ENCODE measurements at regions not wholly inside any gene's neighbourhood (a gene's known extent, or its start where the extent isn't known, plus 50 kb on each side); places are given as distances from the start of the nearest gene placed in this dataset.

DNA sequence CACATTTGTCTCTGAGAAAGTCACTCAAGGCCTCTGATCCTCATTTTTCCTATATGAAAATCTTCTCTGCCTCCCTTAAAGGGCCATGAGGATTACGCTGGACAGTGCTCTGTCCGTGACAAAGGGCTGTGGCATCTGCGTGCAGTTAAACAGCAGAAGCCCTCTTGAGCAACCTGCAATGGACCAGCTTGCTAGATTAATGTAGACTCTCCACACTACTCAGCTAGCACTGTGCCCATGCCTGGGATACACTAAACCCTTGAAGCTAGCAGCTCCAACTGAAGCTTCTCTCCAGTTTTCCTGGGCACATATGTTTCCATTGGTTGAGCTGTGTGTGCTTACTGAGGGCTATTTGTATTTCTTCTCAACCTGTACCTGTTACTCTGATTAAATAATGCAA, 303.8 kb downstream of the RPLP1 start:
- Histone ChIP-seq H3K36me3 (ENCODE audit: control insufficient read depth in 2 of 2, extremely low read depth in 1 of 2, insufficient read depth in 2 of 2, low read length in 2 of 2) (no peaks in the 10 kb centered on the region), H3K79me2 (ENCODE audit: control insufficient read depth, insufficient read depth, low read length) (no peaks in the 10 kb centered on the region), H3K9me3 (ENCODE audit: control insufficient read depth, low read depth, low read length) (peaks cover 3% of the 10 kb centered on the region), H3K9ac (ENCODE audit: control insufficient read depth, extremely low read depth, insufficient read depth, low read length) (no peak overlapping the region), H3K4me2 (ENCODE audit: control insufficient read depth, extremely low read depth, insufficient read depth, low read depth, low read length) (no peak overlapping the region), H3K9me1 (ENCODE audit: control insufficient read depth, extremely low read depth, insufficient read depth, low read length) (no peaks in the 10 kb centered on the region), H4K20me1 (ENCODE audit: control insufficient read depth, extremely low read depth, insufficient read depth, low read length) (peaks cover 3% of the 10 kb centered on the region), H2AFZ (ENCODE audit: control insufficient read depth, low read length) (no peak overlapping the region), H3K4me1 (ENCODE audit: control insufficient read depth, extremely low read depth, insufficient read depth, low read length) (peaks cover 17% of the 10 kb centered on the region), H3K4me3 (ENCODE audit: control insufficient read depth in 2 of 3, extremely low read depth in 1 of 3, insufficient read depth in 2 of 3, low read depth in 1 of 3, low read length in 3 of 3) (no peak overlapping the region), H3K27me3 (ENCODE audit: control insufficient read depth, extremely low read depth, insufficient read depth, low read length) (peaks cover 12% of the 10 kb centered on the region), H3K27ac (ENCODE audit: control insufficient read depth, insufficient read depth, low read length) (no peak overlapping the region)
- dilution Hi-C loops (cut with MboI; ENCODE audit: extremely low pct_ligation_motif_present, low sequenced_read_pairs) = no loop called here
- FAIRE-seq (no peak), DNase-seq (ENCODE audit: low read depth, low spot score) (no peak)
- TF ChIP-seq, protein P1, sequence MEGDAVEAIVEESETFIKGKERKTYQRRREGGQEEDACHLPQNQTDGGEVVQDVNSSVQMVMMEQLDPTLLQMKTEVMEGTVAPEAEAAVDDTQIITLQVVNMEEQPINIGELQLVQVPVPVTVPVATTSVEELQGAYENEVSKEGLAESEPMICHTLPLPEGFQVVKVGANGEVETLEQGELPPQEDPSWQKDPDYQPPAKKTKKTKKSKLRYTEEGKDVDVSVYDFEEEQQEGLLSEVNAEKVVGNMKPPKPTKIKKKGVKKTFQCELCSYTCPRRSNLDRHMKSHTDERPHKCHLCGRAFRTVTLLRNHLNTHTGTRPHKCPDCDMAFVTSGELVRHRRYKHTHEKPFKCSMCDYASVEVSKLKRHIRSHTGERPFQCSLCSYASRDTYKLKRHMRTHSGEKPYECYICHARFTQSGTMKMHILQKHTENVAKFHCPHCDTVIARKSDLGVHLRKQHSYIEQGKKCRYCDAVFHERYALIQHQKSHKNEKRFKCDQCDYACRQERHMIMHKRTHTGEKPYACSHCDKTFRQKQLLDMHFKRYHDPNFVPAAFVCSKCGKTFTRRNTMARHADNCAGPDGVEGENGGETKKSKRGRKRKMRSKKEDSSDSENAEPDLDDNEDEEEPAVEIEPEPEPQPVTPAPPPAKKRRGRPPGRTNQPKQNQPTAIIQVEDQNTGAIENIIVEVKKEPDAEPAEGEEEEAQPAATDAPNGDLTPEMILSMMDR (optimal IDR thresholded peaks at IDR 0.05 in 1 of 3, IDR thresholded peaks at IDR 0.05 in 1 of 3, conservative IDR thresholded peaks at IDR 0.05 in 1 of 3; ENCODE audit: extremely low read depth in 1 of 3, insufficient read depth in 2 of 3, low read length in 3 of 3) = no peak
- no peak for TF ChIP-seq EZH2 (IDR thresholded peaks at IDR 0.05; ENCODE audit: low read length)

DNA sequence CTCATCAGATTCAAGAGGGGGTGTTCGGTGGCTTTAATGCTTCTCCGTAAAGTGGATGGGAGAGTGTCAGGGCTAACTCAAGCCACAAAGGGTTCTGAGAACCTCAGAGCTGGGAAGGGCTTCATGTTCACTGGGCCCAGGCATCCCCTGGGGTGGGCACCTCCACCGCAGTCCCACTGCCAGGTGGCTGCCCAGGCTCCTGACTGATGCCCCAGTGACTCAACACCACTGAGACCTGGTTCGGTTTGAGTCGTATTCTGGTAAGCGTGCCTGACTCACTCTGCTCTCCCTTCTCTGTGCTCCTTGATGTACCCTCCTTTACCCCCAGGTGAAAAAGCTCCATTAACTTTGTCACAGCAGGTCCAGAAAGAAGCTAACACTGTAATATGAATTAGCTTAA, 304.6 kb downstream of the RPLP1 start:
- Histone ChIP-seq H3K4me2 (ENCODE audit: control insufficient read depth, extremely low read depth, insufficient read depth, low read depth, low read length) (no peak overlapping the region), H3K27ac (ENCODE audit: control insufficient read depth, insufficient read depth, low read length) (no peak overlapping the region)
- DNase-seq (ENCODE audit: low read depth, low spot score) = no peak

More for the DNA sequence above, 304.6 kb downstream of the RPLP1 start:
- Histone ChIP-seq H3K9me1 (ENCODE audit: control insufficient read depth, extremely low read depth, insufficient read depth, low read length) (no peaks in the 10 kb centered on the region), H3K36me3 (ENCODE audit: control insufficient read depth in 2 of 2, extremely low read depth in 1 of 2, insufficient read depth in 2 of 2, low read length in 2 of 2) (no peaks in the 10 kb centered on the region), H3K4me1 (ENCODE audit: control insufficient read depth, extremely low read depth, insufficient read depth, low read length) (peaks cover 18% of the 10 kb centered on the region), H3K27me3 (ENCODE audit: control insufficient read depth, extremely low read depth, insufficient read depth, low read length) (peaks cover 8% of the 10 kb centered on the region), H3K79me2 (ENCODE audit: control insufficient read depth, insufficient read depth, low read length) (no peaks in the 10 kb centered on the region), H2AFZ (ENCODE audit: control insufficient read depth, low read length) (no peak overlapping the region), H3K9ac (ENCODE audit: control insufficient read depth, extremely low read depth, insufficient read depth, low read length) (no peak overlapping the region), H4K20me1 (ENCODE audit: control insufficient read depth, extremely low read depth, insufficient read depth, low read length) (peaks cover 3% of the 10 kb centered on the region), H3K4me3 (ENCODE audit: control insufficient read depth in 2 of 3, extremely low read depth in 1 of 3, insufficient read depth in 2 of 3, low read depth in 1 of 3, low read length in 3 of 3) (no peak overlapping the region), H3K9me3 (ENCODE audit: control insufficient read depth, low read depth, low read length) (peaks cover 3% of the 10 kb centered on the region)
- dilution Hi-C loops (cut with MboI; ENCODE audit: extremely low pct_ligation_motif_present, low sequenced_read_pairs) = no loop called here
- FAIRE-seq = no peak
- TF ChIP-seq, protein P1 (optimal IDR thresholded peaks at IDR 0.05 in 1 of 3, IDR thresholded peaks at IDR 0.05 in 1 of 3, conservative IDR thresholded peaks at IDR 0.05 in 1 of 3; ENCODE audit: extremely low read depth in 1 of 3, insufficient read depth in 2 of 3, low read length in 3 of 3) = no peak
- TF ChIP-seq EZH2 (IDR thresholded peaks at IDR 0.05; ENCODE audit: low read length) = no peak

Data from keratinocyte (primary cell).